Kidney (tissue), 13 donors: ENCODE measurements at regions not wholly inside any gene's neighbourhood (a gene's known extent, or its start where the extent isn't known, plus 50 kb on each side); places are given as distances from the start of the nearest gene placed in this dataset.

Experiments used
- DNase-seq, 5 donors: peaks; one replicate each; pipeline ENCODE4 v3.0.0-alpha.2; 2013 to 2020
- FAIRE-seq: peaks from 2 replicates; lab custom pipeline; 2012; peaks lifted over from hg19 to GRCh38; lab: Jason Lieb, UNC
- H3K27ac ChIP-seq, 2 donors: one replicate each; pipeline ENCODE4 v1.7.0; 2013; ENCODE audit warnings: low read depth in 2 of 2, low read length in 2 of 2, inconsistent platforms in 1 of 2
- H3K27me3 ChIP-seq: one replicate; pipeline ENCODE4 v1.7.1; 2013; ENCODE audit warnings: low read length, inconsistent platforms; ENCODE audit not compliant: control insufficient read depth, insufficient read depth
- H3K36me3 ChIP-seq, 3 donors: one replicate each; pipeline versions ENCODE4 v1.7.0 to v1.7.1; 2013; ENCODE audit warnings: low read length in 3 of 3, control low read depth in 1 of 3, inconsistent platforms in 1 of 3; ENCODE audit not compliant: insufficient read depth in 3 of 3, control insufficient read depth in 2 of 3
- H3K4me1 ChIP-seq, 3 donors: one replicate each; pipeline versions ENCODE4 v1.7.0 to v1.7.1; 2013; ENCODE audit warnings: low read length in 3 of 3, inconsistent platforms in 1 of 3, low read depth in 1 of 3; ENCODE audit not compliant: control insufficient read depth in 2 of 3, insufficient read depth in 2 of 3
- H3K4me3 ChIP-seq, 3 donors: one replicate each; pipeline versions ENCODE4 v1.7.0 to v1.8.1; 2013; ENCODE audit warnings: low read length in 3 of 3, control low read depth in 1 of 3, inconsistent platforms in 1 of 3
- H3K9ac ChIP-seq, 3 donors: one replicate each; pipeline versions ENCODE4 v1.7.0 to v1.7.1; 2013; ENCODE audit warnings: low read length in 3 of 3, control low read depth in 1 of 3, inconsistent platforms in 1 of 3
- H3K9me3 ChIP-seq, 3 donors: one replicate each; pipeline versions ENCODE4 v1.7.0 to v1.7.1; 2013; ENCODE audit warnings: low read length in 3 of 3, control low read depth in 1 of 3, inconsistent platforms in 1 of 3; ENCODE audit not compliant: control insufficient read depth in 2 of 3, insufficient read depth in 1 of 3
- intact Hi-C: fragments of 100-400 bp; cut with DNase I; formaldehyde crosslinking; loops from one replicate; pipeline ENCODE4 v1.11.1; 2022
- TF ChIP-seq, protein P1 (sequence below): IDR thresholded peaks from 3 replicates; pipeline ENCODE4 v1.5.1; 2012; ENCODE audit warnings: mild to moderate bottlenecking, moderate library complexity, borderline replicate concordance; ENCODE audit not compliant: insufficient read depth; ENCODE audit errors: extremely low read depth
- donor health status: control.
- donor health status: control.
- donor health status: control.
- donor health status: control.
- donor health status: control.
- donor health status: DM: yes; HTN: yes; CAD: no.
- donor health status: Normal renal cell carcinoma (clear cell type).

DNA sequence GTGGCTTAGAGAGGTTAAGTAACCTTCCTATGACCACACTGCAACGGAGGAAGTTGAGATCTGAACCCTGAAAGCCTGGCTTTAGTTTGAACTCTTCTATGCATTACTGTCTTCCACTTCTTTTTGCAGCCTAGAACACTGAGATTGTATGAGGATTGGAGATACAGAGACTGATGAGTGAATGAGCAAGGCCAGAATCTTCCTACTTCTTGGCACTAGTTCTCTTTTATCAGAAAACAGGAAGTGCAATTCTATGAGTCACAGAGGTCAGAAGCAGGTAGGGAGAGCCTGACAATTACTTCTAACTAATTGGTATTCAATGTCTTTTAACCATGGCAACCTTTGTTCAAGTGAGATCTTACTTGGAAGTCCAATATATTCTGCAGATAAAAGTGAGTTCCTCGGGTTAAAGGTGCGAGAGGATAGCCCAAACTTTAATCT, 219.0 kb downstream of the SHQ1 start:
- intact Hi-C loops: no loop called here
- Histone ChIP-seq H3K36me3 (no peaks in the 10 kb centered on the region), H3K4me3 (no peak overlapping the region), H3K27me3 (no peaks in the 10 kb centered on the region), H3K27ac (no peak overlapping the region), H3K4me1 (no peaks in the 10 kb centered on the region), H3K9me3 (no peaks in the 10 kb centered on the region), H3K9ac (no peak overlapping the region)
- TF ChIP-seq, protein P1, sequence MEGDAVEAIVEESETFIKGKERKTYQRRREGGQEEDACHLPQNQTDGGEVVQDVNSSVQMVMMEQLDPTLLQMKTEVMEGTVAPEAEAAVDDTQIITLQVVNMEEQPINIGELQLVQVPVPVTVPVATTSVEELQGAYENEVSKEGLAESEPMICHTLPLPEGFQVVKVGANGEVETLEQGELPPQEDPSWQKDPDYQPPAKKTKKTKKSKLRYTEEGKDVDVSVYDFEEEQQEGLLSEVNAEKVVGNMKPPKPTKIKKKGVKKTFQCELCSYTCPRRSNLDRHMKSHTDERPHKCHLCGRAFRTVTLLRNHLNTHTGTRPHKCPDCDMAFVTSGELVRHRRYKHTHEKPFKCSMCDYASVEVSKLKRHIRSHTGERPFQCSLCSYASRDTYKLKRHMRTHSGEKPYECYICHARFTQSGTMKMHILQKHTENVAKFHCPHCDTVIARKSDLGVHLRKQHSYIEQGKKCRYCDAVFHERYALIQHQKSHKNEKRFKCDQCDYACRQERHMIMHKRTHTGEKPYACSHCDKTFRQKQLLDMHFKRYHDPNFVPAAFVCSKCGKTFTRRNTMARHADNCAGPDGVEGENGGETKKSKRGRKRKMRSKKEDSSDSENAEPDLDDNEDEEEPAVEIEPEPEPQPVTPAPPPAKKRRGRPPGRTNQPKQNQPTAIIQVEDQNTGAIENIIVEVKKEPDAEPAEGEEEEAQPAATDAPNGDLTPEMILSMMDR: no peak
- DNase-seq (no peak), FAIRE-seq (no peak)

DNA sequence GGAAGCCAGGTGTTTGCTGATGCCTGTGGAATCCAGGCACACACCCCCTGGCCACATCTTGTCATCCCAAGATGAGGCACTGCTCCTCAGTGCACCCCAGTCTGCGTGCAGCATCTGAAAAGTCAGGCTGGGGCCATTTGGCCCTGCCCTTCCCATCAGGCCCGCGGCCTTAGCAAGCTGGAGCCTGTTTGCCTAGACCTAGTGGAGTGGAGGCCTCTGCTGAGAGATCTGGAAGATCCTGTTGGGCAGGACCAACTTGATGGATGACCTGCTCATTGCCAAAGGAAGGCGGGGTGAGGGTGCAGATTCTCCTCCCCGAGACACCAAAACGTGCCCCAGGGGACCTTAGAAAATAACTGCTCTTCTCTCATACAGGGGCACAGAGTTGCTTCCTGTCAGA, 220.2 kb downstream of the SHQ1 start:
- no peak overlapping the region for H3K27ac ChIP-seq
- intact Hi-C loops: no loop called here
- no peak for FAIRE-seq

DNA sequence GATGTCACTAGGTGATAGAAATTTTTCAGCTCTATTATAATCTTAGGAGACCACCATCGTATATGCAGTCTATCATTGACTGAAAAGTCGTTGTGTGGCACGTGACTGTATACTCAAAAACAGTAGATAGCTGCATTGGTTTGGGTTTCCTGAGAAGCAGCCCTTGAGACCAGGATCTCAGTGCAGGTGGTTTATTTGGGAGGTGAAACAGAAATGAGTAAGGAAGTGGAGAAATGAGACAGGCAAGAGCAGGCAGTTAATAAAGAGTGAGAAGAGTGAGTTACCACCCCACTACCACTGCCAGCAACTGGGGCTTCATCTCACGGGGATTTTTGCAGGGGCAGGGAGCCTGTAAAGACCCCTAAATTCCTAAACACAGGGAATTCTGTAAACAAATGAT, 221.0 kb downstream of the SHQ1 start:
- no peak overlapping the region for H3K9ac ChIP-seq
- DNase-seq (no peak), FAIRE-seq (no peak)
- intact Hi-C loops: no loop called here
- H3K27me3 ChIP-seq: no peaks in the 10 kb centered on the region
- no peak overlapping the region for H3K27ac ChIP-seq
- no peaks in the 10 kb centered on the region for H3K9me3 ChIP-seq
- H3K4me3 ChIP-seq: no peak overlapping the region
- TF ChIP-seq, protein P1: no peak
- no peaks in the 10 kb centered on the region for H3K4me1 ChIP-seq
- H3K36me3 ChIP-seq: no peaks in the 10 kb centered on the region

More for the DNA sequence above, 220.2 kb downstream of the SHQ1 start:
- DNase-seq: no peak
- H3K27me3 ChIP-seq: no peaks in the 10 kb centered on the region
- H3K4me1 ChIP-seq: no peaks in the 10 kb centered on the region
- no peak overlapping the region for H3K9ac ChIP-seq
- H3K4me3 ChIP-seq: no peak overlapping the region
- no peaks in the 10 kb centered on the region for H3K9me3 ChIP-seq
- no peaks in the 10 kb centered on the region for H3K36me3 ChIP-seq
- TF ChIP-seq, protein P1: no peak
